ENCODE measurements at regions not wholly inside any gene's neighbourhood (a gene's known extent, or its start where the extent isn't known, plus 50 kb on each side); places are given as distances from the start of the nearest gene placed in this dataset.

- no peak for DNase-seq (ENCODE audit: low read depth in 2 of 2)
Observed at GRCh38 chr15:98418122-98418521, 230.2 kb upstream of the IGF1R start.

DNA sequence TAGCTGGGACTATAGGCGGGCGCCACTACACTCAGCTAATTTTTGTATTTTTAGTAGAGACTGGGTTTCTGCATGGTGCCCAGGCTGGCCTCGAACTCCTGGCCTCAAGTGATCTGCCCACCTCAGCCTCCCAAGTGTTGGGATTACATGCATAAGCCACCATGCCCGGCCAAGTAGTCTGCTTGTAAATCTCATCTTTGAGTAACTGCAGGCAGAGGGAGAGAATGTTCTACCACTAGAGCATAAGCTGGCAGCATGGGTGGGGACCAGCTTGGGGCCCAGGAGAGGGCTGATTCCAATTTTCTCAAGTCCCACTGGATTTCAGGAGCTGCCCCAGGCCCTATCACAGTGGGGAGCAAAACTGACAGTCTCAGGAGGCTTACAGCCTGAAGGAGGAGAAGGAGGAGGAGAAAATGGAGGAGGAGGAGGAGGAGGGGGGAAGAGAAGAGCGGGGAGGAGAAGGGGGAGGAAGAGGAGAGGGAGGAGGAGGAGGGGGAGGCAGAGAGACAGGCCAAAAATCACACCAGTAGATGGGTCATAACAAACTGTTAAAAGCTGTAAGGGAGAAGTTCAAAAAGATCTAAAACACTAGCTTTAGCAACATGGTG, 229.1 kb upstream of the IGF1R start:
- DNase-seq (ENCODE audit: low read depth in 2 of 2): no peak

DNA sequence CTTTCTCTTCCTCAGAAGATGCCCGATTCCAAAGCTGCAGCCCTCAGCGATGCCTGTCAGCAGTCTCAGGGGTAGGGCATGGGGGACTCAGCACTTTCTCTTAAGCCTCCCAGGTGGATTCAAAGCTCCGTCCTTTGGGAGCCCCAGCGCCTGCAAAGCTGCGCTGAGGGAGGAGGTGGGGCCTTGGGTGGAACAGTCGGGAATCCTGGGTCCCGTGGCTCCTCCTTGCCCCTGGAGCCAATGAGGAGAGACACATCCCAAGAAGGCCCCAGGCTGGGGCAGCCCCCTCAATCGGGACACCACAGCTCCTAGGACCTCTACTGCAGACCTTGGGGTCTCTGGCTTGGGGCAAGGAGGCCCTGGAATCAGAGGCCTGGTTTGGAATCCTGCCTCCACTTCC, 227.5 kb upstream of the IGF1R start:
- DNase-seq (ENCODE audit: low read depth in 2 of 2): no peak

- DNase-seq (ENCODE audit: low read depth in 2 of 2): peak; percentile 7 to 14
Observed at GRCh38 chr15:98421419-98422129, 226.8 kb upstream of the IGF1R start.

- no peak for DNase-seq (ENCODE audit: low read depth in 2 of 2)
Observed at GRCh38 chr15:98422130-98422478, 226.2 kb upstream of the IGF1R start.

- DNase-seq (ENCODE audit: low read depth in 2 of 2): no peak
Observed at GRCh38 chr15:98425173-98425572, 223.2 kb upstream of the IGF1R start.

DNA sequence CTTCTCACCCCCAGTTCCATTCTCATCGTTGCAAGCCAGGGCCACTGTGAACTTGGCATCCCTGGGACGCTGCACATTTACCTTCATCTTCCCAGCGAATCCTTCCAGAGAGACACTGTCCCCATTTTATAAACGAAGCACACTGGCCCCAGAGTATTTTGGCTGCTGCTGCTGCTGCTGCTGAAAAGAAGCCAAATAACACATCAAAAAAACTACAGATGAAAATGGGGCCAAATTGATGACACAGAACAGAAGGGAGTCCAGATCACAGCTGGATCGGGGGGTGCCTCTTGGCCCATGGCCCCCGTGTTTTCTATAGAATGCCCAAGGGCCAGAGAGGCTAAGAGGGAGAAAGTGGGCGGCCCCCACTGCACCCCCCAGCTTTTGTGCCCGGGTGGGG, 221.0 kb upstream of the IGF1R start:
- no peak for DNase-seq (ENCODE audit: low read depth in 2 of 2)

DNA sequence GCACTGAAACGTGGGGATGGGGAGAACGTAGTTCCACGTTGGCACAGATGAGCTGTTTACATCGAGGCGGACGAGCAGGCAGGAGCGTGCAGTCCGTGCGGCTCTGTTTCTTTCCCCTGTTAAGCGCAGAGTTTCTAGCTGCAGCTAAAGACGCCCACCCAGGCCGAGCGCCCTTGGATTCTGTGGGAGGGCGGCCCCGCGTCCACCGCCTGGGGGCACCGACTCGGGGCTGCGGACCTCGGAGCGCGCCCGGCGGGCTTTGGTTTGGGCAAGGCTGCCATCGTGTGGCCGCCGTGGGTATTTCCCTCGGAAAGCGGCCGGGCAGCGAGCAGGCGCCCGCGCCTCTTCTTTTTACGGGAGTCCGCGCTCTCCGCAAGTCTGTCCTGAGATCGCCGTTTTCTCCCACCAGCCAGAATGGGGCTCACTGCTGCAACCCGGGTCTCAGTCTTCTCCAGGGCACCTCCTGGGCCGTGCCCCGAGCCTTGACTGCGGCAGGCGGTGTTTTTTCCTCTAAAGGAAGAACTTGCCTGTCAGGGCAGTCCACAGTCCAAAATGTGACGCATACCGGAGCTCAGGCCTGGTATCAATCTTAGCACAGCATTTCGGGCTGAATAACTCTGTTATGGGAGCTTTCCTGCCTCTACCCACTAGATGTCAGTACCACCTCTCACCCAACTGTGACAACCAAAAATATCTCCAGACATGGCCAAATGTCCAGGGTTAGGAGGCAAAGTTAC, 219.9 kb upstream of the IGF1R start:
- peak in 1 of 2 donors; percentile 5 for DNase-seq (ENCODE audit: low read depth in 2 of 2)

DNA sequence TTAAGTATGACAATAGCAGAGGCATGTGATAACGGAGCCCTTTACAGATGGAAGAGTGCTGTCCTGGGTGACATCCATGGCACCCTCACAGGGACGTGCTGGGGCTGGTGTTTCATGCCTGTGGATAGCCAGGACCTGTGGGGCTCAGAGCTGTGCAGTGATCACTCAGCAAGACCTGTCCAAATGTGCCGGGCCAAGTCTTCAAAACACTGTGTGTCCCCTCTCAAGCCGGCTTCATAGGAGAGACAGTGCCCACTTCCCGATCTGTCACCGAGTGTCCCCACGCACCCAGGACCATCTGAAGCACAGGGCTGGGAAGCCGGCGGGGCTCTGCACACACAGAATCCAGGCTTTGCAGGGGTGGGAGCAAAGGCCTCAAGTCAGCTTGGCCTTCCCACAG, 217.2 kb upstream of the IGF1R start:
- DNase-seq (ENCODE audit: low read depth in 2 of 2): no peak

GRCh38 chr15:98433346-98433745, 215.0 kb upstream of the IGF1R start:
- no peak for DNase-seq (ENCODE audit: low read depth in 2 of 2)

GRCh38 chr15:98433856-98434255, 214.5 kb upstream of the IGF1R start:
- no peak for DNase-seq (ENCODE audit: low read depth in 2 of 2)

GRCh38 chr15:98437752-98438151, 210.6 kb upstream of the IGF1R start:
- no peak for DNase-seq (ENCODE audit: low read depth in 2 of 2)

DNA sequence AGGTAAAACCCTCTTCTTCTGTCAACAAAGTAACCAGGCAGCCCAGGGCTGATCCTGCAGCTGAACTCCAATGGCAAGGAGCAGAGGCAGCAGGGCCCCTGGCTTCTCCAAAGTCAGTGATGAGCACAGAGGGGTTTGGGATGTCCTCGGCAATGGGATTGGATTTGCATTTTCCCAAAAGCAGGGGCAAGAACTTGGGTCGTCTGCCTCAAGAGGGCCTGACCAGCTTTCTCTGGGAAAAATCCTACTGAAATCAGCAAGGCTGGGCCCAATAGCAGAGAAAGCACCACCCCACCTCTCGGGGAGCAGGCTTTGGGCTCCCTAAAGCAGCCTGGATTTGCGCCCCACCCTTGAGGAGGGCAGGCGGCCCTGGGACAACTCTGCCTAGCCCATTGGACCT, 210.0 kb upstream of the IGF1R start:
- no peak for DNase-seq (ENCODE audit: low read depth in 2 of 2)

DNA sequence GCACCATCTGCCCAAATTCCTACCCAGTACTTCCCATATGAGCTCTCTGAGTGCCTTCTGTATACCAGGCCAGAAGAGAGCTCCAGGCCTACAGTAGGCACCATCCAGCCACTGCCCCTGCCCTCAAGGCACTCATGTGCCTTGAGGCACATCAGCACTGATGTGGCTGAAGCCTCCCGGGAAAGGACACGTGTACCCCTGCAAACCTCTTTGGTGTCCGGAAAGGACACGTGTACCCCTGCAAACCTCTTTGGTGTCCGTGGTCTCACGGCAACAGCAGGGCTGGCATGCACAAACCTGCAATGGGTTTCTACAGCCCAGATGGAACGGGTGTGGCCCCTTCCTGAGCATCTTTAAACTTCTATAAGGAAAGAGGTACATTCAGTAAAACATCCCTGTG, 209.4 kb upstream of the IGF1R start:
- no peak for DNase-seq (ENCODE audit: low read depth in 2 of 2)

- no peak for DNase-seq (ENCODE audit: low read depth in 2 of 2)
Observed at GRCh38 chr15:98439523-98439942, 208.8 kb upstream of the IGF1R start.

DNA sequence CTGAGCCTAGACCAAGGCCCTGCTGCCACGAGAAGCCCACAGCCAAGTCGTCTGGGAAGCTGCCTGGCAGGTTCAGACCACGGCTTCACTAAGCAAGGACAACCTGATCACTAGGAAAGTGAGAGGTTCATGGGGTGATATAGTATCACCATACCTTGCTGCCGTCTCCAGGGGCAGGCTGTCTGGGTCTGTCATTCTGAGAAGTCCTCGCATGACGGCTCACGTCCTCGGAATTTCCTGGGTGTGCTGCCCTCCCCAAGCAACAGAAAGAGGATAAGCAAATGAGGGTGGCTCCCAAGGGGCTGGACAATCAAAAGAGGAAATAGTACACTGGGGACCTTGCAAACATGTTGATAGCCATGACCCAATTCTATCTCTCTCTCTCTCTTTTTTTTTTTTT, 207.4 kb upstream of the IGF1R start:
- no peak for DNase-seq (ENCODE audit: low read depth in 2 of 2)

DNA sequence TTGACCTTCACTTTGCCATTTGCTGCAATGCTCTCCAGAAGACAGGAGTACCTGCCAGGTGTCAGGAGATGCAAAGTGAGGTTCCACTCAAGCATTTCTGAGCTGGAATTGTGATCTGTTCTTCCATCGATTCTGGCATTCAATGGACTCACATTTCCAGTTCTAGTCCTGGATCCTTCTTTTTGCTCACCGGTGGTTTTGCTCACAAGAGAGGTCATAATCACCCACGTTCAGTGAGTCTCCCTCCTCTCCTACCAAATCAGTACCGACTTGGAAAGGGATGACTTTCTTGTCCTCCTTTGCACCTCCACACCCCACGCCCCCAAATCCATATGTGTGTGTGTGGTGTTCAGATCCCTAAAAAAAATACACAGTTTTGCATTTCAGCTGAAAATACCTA, 206.7 kb upstream of the IGF1R start:
- no peak for DNase-seq (ENCODE audit: low read depth in 2 of 2)

GRCh38 chr15:98442379-98442833, 205.9 kb upstream of the IGF1R start:
- peak in 1 of 2 donors; percentile 9 for DNase-seq (ENCODE audit: low read depth in 2 of 2)

GRCh38 chr15:98442901-98443300, 205.4 kb upstream of the IGF1R start:
- no peak for DNase-seq (ENCODE audit: low read depth in 2 of 2)

DNA sequence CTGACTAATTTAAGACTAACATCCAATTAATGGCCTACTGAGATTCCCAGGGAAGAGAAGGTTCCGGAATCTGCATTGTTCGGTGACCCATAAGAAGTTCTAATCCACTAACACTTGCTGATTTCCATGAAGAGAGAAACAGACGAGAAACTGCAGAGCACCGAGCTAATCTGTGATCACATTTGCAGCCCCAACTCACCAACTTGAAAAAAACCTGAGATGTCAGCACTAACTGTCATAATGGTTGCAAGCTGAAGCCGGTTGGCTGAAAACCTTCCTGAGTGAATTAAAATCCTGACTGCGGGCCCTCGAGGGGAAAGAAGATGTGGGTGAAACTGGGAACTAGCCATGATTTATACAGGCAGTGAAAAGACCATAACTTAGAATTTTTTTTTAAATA, 204.8 kb upstream of the IGF1R start:
- no peak for DNase-seq (ENCODE audit: low read depth in 2 of 2)

DNA sequence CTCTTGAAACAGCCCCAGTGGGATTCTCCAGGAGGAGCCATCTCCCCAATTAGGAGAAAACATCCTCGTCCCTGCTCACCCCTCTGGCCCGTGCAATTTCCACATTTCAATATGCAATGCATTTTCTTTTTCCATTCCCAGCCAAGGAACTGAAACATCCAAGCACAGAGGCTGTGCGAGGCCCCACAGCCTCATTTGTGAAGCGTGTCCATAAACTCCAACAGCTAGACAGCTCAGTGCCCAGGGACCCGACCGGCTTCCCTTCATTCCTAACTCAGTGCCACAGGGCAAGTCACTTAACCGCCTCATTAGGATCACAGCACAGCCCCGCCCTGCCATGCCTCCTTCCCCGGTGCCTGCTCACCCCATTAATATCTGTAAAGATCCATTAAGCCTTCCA, 204.2 kb upstream of the IGF1R start:
- DNase-seq (ENCODE audit: low read depth in 2 of 2): no peak

DNA sequence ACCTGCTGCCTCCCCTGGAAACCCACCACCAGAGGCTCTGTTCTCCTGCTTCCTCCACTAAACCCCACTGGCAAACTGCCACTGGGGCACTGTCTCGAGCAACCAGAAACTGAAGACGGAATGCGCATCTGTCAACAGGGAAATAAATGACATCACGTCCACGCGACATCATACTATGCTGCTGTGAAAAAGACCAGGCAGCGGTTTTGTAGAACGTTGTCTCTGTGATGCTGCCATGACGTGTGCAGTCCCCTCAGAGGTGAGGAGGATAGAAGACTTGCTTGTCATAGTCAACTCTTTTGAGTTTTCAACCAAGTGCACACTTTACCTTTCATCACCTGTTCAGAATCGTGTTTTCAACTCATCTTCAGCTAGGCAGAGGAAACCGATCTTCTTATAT, 203.0 kb upstream of the IGF1R start:
- DNase-seq (ENCODE audit: low read depth in 2 of 2): no peak

GRCh38 chr15:98446083-98446482, 202.3 kb upstream of the IGF1R start:
- DNase-seq (ENCODE audit: low read depth in 2 of 2): no peak
